HG02970 (cell line): ENCODE measurements at regions not wholly inside any gene's neighbourhood (a gene's known extent, or its start where the extent isn't known, plus 50 kb on each side); places are given as distances from the start of the nearest gene placed in this dataset.

ENCODE experiments used
- ATAC-seq: cut with Tn5 transposase; IDR thresholded peaks from one replicate; pipeline ENCODE4 v1.9.1; 2021; ENCODE audit warnings: mild to moderate bottlenecking, moderate library complexity, moderate number of reproducible peaks; ENCODE audit not compliant: unreplicated experiment, low FRiP score

- ATAC-seq: no peak
Measured at GRCh38 chr5:145226726-145227125, 608.4 kb downstream of the PRELID2 start.

DNA sequence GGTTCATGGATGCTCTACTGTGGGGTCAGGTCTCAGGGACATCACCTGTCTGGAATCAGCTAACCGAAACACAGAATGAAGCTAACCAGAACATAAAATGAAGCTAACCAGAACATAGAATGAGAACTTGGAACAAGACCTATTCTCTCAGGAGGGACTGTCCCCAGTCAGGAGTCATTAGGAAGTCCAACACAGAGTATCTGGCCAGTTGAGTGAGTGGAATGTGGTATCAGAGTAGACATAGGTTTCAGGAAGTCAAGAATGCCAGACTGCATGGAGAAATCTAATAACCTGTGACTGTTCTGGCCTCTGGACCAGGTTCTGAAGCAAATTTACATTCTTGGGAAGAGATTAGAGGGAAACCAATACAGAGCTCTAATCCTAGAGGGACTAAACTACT is 609.6 kb downstream of the PRELID2 start:
- no peak for ATAC-seq

DNA sequence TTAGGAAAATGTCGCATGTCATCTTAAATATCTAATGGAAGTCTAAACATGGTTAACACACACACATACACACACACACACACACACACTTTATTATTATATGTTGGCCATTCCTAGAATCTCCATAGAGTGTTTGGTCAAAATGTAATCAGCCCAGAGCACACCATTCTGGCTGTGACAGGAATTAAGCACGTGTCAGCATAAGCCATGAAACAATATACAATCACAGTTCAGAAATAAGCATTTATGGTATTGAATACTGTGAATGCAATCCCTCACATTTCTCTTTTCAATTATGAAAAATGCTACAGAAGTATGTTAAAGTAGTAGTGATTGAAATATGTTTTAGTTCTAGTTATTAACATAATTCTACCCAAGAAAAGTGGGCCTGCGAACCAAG is 611.6 kb downstream of the PRELID2 start:
- no peak for ATAC-seq

DNA sequence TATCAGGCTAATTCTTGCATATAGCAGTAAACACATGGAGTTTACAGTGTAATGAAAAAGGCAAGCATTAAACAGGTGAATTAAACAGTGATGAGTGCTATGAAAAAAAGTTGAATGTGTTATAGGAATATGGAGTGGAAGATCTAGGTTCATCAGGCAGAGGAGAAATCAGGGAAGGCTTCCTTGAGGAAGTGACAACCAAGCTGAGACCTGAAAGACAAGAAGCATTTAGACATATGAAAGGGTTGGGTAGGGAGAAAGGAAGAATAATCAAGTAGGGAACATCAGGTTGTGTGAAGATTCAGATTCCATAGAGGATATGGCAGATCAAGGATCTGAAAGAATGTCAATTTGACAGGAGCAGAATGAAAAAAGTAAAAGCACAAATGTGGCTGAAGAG is 612.5 kb downstream of the PRELID2 start:
- ATAC-seq: no peak

DNA sequence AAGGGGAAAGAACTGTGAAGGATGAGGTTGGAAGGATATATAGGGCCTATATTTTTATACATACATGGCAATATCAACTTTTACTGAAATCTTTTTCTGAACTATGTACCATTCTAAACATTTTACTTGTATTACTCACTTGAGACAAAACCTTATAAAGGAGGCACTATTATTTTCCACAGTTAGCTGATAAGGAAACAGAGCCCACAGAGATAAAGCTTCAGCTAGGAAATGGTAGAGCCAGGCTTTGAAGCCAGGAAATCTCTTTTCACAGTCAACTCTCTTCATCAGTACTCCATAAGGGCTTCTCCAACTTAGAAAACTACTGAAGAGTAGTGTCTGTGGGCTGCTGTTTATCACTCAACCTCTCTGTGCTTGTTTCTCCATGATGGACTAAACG is 613.7 kb downstream of the PRELID2 start:
- no peak for ATAC-seq

- no peak for ATAC-seq
Measured at GRCh38 chr5:145220481-145220880, 614.7 kb downstream of the PRELID2 start.

GRCh38 chr5:145218982-145219381 is 616.2 kb downstream of the PRELID2 start:
- no peak for ATAC-seq

- ATAC-seq: no peak
Measured at GRCh38 chr5:145218019-145218418, 617.1 kb downstream of the PRELID2 start.

DNA sequence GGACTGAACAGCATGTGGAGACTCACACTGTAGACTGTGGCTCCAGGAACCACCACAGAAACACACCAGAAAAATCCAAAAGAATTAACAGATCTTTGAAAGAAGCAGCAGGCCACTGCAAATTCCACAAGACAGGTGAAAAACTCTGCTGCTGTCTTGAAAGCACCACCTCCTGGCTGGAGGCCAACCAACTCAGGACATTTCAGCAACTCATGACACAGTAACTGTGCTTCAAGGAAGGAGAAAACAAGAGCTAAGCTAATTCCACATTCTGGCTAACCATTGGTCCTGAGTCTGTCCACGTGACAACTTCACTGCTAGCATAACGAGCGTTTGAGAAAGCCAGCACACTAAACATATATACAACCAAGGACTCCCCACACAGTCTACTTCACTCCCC is 625.1 kb downstream of the PRELID2 start:
- ATAC-seq: no peak

DNA sequence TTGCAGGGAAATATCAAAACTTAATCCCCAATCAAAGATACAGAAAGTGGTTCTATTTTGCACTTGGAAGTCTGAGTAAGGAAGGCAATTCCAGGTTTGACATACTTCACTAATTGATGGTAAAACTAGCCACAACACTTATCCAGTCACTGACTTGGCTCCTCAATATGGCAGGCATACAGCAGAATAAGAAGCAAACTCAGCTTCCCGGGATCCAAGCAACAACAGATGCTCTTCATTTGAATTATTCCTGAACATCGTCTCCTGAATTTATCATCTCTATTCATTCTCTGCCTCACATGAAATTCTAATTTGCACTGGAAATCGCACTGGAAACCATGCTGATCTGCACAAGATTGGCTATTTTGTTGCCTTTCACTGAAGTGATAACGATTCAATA is 629.6 kb downstream of the PRELID2 start:
- no peak for ATAC-seq

DNA sequence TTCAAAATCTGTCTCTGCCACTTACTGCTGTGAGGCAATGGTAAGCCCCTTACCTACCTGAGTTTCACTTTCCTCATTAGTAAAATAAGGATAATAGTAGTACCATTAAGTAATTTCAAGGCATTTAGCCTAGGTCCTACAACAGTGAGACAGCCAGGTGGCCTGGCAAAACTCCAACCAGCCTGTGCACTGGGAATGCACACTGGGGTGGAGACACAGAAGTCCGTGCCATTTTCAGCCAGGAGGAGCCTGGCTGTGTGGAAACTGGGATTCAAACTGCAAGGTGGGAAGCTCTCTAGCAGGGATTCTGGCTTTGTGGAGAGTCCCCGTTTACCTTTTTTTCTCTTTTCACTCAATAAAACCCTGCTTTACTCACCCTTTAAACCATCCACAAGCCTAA is 630.4 kb downstream of the PRELID2 start:
- no peak for ATAC-seq

GRCh38 chr5:145203193-145203592 is 631.9 kb downstream of the PRELID2 start:
- ATAC-seq: no peak

GRCh38 chr5:145198525-145199260 is 636.4 kb downstream of the PRELID2 start:
- no peak for ATAC-seq

DNA sequence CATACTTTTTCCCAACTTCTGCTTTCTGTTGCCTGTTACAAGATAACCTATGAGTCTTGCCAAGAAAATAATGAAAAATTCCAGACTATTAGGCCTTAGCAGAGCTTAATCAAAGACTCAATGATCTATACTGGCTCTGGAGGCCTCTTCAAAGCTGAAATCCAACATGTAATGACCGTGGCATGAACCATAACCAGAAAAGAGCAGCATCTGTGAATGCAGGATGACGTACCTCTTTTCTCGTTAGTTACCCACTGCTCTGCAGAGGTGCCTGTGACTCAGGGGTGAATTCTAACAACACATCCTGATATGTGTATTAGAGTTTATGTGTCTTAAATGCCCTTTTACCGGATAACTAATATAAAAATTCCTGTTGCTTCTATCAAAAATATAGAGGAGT is 645.4 kb downstream of the PRELID2 start:
- no peak for ATAC-seq

- ATAC-seq: no peak
Measured at GRCh38 chr5:145180371-145180770, 654.8 kb downstream of the PRELID2 start.

DNA sequence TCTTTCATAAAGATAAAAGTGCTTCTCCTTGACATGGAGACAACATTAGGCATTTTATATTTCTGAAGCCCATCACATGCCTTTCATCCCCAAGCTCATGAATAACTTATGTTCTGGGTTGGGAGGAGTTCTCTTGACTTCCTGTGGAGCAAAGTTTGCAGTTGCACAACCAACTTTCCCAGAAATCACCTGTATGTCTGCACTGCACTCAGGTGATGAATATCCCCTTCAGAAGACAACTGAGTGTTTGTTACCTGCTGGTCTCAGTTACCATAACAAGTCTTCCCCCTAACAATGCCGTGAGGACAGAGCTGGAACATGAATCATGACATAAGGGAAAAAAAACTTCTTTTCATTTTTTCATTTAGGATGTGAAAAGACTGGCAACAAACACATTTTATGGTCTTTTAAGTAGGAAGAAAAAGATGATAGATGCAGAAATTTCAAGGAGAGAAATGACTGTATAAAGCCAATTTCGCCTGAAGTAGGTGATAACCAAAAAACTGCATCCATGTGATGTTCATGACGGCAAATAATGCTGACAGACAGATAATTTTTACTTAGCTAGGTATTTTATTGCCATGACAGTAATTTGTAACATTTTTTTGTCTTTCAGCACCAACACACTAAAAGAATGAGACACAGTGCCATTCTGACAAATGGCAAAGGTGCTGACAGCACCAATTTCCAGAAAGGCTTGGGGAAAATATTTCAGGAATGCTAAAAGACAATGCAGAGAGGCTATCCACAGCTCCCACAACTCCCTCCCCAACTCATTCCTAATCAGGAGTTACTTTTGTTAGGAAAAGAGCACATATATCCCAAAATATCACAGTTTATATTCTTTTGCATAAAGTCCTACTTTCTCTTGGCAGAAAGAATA is 656.3 kb downstream of the PRELID2 start:
- ATAC-seq: no peak

GRCh38 chr5:145176041-145176440 is 659.1 kb downstream of the PRELID2 start:
- ATAC-seq: no peak

GRCh38 chr5:145166110-145166509 is 669.0 kb downstream of the PRELID2 start:
- no peak for ATAC-seq

- ATAC-seq: no peak
Measured at GRCh38 chr5:145163876-145164275, 671.3 kb downstream of the PRELID2 start.

- ATAC-seq: no peak
Measured at GRCh38 chr5:145162626-145163025, 672.5 kb downstream of the PRELID2 start.

DNA sequence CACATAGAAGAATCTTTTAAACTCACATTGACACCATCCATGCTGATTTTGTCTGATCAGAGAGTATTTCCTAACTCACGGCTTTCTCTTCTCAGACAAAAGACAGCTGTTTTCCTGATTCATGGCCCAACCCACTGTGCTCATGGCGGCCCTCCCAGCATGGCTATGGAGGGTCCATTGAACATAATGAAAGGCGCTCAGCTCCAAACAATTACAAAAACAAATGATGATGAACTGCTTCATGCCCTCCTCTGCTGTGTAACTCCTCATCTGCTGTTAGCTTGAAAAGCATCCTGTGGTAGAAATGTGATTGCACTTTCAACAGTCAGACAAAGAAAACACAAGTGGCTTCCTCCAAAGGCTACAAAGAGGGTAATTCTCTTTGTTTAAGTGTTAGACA is 673.8 kb downstream of the PRELID2 start:
- ATAC-seq: no peak

DNA sequence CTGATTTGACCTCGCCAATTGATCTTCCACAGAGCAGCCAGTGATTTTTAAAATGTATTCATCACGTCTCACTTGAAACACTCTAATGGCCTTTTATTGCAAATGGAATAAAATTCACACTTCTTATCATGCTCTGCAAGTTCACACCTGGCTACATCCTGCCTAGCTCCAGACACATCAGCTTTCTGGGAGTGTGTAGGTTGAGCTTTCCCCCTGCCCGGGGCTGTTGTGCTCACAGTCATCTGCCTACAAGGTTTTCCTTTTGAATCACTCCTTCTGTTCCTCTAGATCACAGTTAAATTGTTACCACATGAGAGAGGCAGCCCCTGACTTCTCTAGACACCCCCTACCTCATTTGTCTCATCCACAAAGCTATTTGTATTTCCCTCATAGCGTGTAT is 674.5 kb downstream of the PRELID2 start:
- ATAC-seq: no peak
